Motor neuron (in vitro differentiated cells): ENCODE measurements at regions not wholly inside any gene's neighbourhood (a gene's known extent, or its start where the extent isn't known, plus 50 kb on each side); places are given as distances from the start of the nearest gene placed in this dataset.
"Not testable (repeated sequence)": the region's sequence is repeated elsewhere in the genome, so short reads cannot be mapped to it uniquely, and the experiment has no call there.

Source experiments
- ATAC-seq, 8 experiments: fragments of 200-7000 bp; cut with Tn5 transposase; replicated peaks in 6 of 8; 2 replicates each; pipeline ENCODE4 v1.8.0; 2021; ENCODE audit warnings: mild to moderate bottlenecking in 8 of 8, moderate library complexity in 8 of 8
- H3K27ac ChIP-seq, 2 donors: fragments of 250-450 bp; sonication (Bioruptor Pico); 2 replicates each; pipeline ENCODE4 v1.9.0; 2021; ENCODE audit warnings: antibody characterized with exemption in 2 of 2, mild to moderate bottlenecking in 2 of 2, moderate library complexity in 1 of 2
- H3K4me1 ChIP-seq, 2 donors: fragments of 250-450 bp; sonication (Bioruptor Pico); replicated peaks in 1 of 2; 2 replicates each; pipeline ENCODE4 v1.6.1; 2021; ENCODE audit warnings: antibody characterized with exemption in 2 of 2, mild to moderate bottlenecking in 2 of 2, moderate library complexity in 1 of 2
- H3K4me3 ChIP-seq, 5 donors: fragments of 250-450 bp; sonication (Bioruptor Pico); 2 replicates each; pipeline ENCODE4 v1.9.0; 2021; ENCODE audit warnings: antibody characterized with exemption in 5 of 5, mild to moderate bottlenecking in 5 of 5, moderate library complexity in 4 of 5
- WGBS, 10 experiments: fragments of 450-650 bp; shearing (Covaris generic); methylation state at CpG; one replicate each; pipeline ENCODE4 v1.0.0; 2022; 5-methylcytosine and 5-hydroxymethylcytosine counted together
- in situ Hi-C, 9 experiments: fragments of 400-800 bp; cut with MboI; loops; one replicate each; pipeline ENCODE4 v1.15.0; 2021; ENCODE audit warnings: low sequenced_read_pairs in 9 of 9, low pct_unique_long_range_greater_than_20kb in 2 of 9; ENCODE audit not compliant: unreplicated experiment in 9 of 9

DNA sequence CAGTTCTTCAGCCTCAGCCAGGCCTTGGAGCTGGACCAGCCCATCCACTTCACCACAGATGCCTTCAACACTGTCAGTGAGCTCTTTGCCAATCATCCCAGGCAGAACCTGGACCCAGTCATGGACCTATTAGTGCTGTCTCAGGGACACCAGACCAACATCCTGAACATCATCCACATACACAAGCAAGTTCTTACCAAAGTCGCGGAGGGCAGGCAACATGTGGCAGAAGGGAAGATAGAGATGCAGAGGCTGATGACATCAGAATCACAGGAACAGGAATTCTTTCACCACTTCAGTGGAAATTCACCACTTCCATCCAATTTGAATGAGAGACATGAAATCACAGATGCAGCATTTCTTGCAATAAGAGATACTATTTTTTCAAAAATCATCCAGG lies 845.3 kb downstream of the FOXD4L5 start:
- H3K4me1 ChIP-seq, H3K27ac ChIP-seq, in situ Hi-C loops, H3K4me3 ChIP-seq, ATAC-seq: not testable (repeated sequence)
- no CpG with 5 or more reads among the region's 2 CpGs for WGBS, 10 experiments
